Liver (tissue), 8 donors: ENCODE measurements at regions not wholly inside any gene's neighbourhood (a gene's known extent, or its start where the extent isn't known, plus 50 kb on each side); places are given as distances from the start of the nearest gene placed in this dataset.

Experiments used
- DNase-seq: peaks from one replicate; pipeline ENCODE4 v3.0.0-alpha.2; 2017; ENCODE audit warnings: low spot score
- H3K27ac ChIP-seq, 2 donors: one replicate each; pipeline ENCODE4 v1.7.0; 2013; ENCODE audit warnings: inconsistent platforms in 2 of 2, low read length in 2 of 2, control low read depth in 1 of 2, low read depth in 1 of 2, mild to moderate bottlenecking in 1 of 2
- H3K27me3 ChIP-seq, 4 donors: one replicate each; pipeline versions ENCODE4 v1.6.1 to v1.7.0; 2013; ENCODE audit warnings: low read length in 3 of 4, inconsistent platforms in 1 of 4, mild to moderate bottlenecking in 1 of 4, moderate library complexity in 1 of 4; ENCODE audit not compliant: control insufficient read depth in 4 of 4, insufficient read depth in 4 of 4
- H3K36me3 ChIP-seq, 4 donors: one replicate each; pipeline versions ENCODE4 v1.6.1 to v1.7.0; 2013; ENCODE audit warnings: low read length in 3 of 4, mild to moderate bottlenecking in 3 of 4, low read depth in 1 of 4, moderate library complexity in 1 of 4; ENCODE audit not compliant: control insufficient read depth in 4 of 4, insufficient read depth in 3 of 4
- H3K4me1 ChIP-seq, 4 donors: one replicate each; pipeline versions ENCODE4 v1.6.1 to v1.7.0; 2013; ENCODE audit warnings: low read length in 3 of 4, mild to moderate bottlenecking in 3 of 4, moderate library complexity in 1 of 4; ENCODE audit not compliant: control insufficient read depth in 4 of 4, insufficient read depth in 4 of 4
- H3K4me3 ChIP-seq, 3 donors: one replicate each; pipeline versions ENCODE4 v1.6.1 to v1.7.0; 2013; ENCODE audit warnings: low read length in 3 of 3, control low read depth in 1 of 3, low read depth in 1 of 3, mild to moderate bottlenecking in 1 of 3
- H3K9ac ChIP-seq, 2 donors: one replicate each; pipeline ENCODE4 v1.7.0; 2013; ENCODE audit warnings: low read length in 2 of 2, mild to moderate bottlenecking in 2 of 2, moderate library complexity in 2 of 2, control low read depth in 1 of 2, low read depth in 1 of 2
- H3K9me3 ChIP-seq, 4 donors: one replicate each; pipeline versions ENCODE4 v1.6.1 to v1.7.0; 2013; ENCODE audit warnings: low read length in 3 of 4; ENCODE audit not compliant: control insufficient read depth in 4 of 4
- ATF3 ChIP-seq: IDR thresholded peaks from 2 replicates; pipeline ENCODE4 v1.6.1; 2016; ENCODE audit warnings: antibody characterized with exemption
- CTCF ChIP-seq: fragments of 150-350 bp; IDR thresholded peaks from 2 replicates; pipeline ENCODE4 v1.5.1; 2017; ENCODE audit warnings: improper control_type of control experiment, low read depth, low read length; ENCODE audit not compliant: missing input control
- EGR1 ChIP-seq, 2 donors: IDR thresholded peaks; 2 replicates each; pipeline ENCODE4 v1.6.1; 2016 to 2018; ENCODE audit warnings: antibody characterized with exemption in 2 of 2, low read depth in 2 of 2
- FOXA1 ChIP-seq: IDR thresholded peaks from 2 replicates; pipeline ENCODE4 v1.6.1; 2016; ENCODE audit warnings: antibody characterized with exemption
- FOXA2 ChIP-seq: IDR thresholded peaks from 2 replicates; pipeline ENCODE4 v1.6.1; 2016; ENCODE audit warnings: antibody characterized with exemption
- GABPA ChIP-seq, 2 donors: IDR thresholded peaks in 1 of 2; conservative IDR thresholded peaks in 1 of 2; 2 replicates each; pipeline ENCODE4 v1.6.1; 2016; ENCODE audit warnings: antibody characterized with exemption in 2 of 2, mild to moderate bottlenecking in 1 of 2, moderate library complexity in 1 of 2
- HNF4A ChIP-seq, 2 donors: conservative IDR thresholded peaks; 2 replicates each; pipeline ENCODE4 v1.6.1; 2016; ENCODE audit warnings: antibody characterized with exemption in 2 of 2, mild to moderate bottlenecking in 2 of 2
- HNF4G ChIP-seq: IDR thresholded peaks from 2 replicates; pipeline ENCODE4 v1.6.1; 2016; ENCODE audit warnings: antibody characterized with exemption
- JUND ChIP-seq, 2 donors: IDR thresholded peaks; 2 replicates each; pipeline ENCODE4 v1.6.1; 2016; ENCODE audit warnings: antibody characterized with exemption in 2 of 2
- MAX ChIP-seq: IDR thresholded peaks from 2 replicates; pipeline ENCODE4 v1.6.1; 2016; ENCODE audit warnings: antibody characterized with exemption
- NR2F2 ChIP-seq: IDR thresholded peaks from 2 replicates; pipeline ENCODE4 v1.6.1; 2016; ENCODE audit warnings: antibody characterized with exemption
- RAD21 ChIP-seq, 2 donors: IDR thresholded peaks; 2 replicates each; pipeline ENCODE4 v1.6.1; 2016; ENCODE audit warnings: antibody characterized with exemption in 2 of 2, mild to moderate bottlenecking in 2 of 2
- REST ChIP-seq: IDR thresholded peaks from 2 replicates; pipeline ENCODE4 v1.6.1; 2016; ENCODE audit warnings: antibody characterized with exemption, mild to moderate bottlenecking
- RXRA ChIP-seq, 2 donors: IDR thresholded peaks; 2 replicates each; pipeline ENCODE4 v1.6.1; 2017 to 2018; ENCODE audit warnings: antibody characterized with exemption in 2 of 2, mild to moderate bottlenecking in 1 of 2
- SP1 ChIP-seq: IDR thresholded peaks from 2 replicates; pipeline ENCODE4 v1.6.1; 2018; ENCODE audit warnings: antibody characterized with exemption, mild to moderate bottlenecking
- TAF1 ChIP-seq: conservative IDR thresholded peaks from 2 replicates; pipeline ENCODE4 v1.6.1; 2016; ENCODE audit warnings: antibody characterized with exemption, mild to moderate bottlenecking
- YY1 ChIP-seq: IDR thresholded peaks from 2 replicates; pipeline ENCODE4 v1.6.1; 2016; ENCODE audit warnings: antibody characterized with exemption, mild to moderate bottlenecking
- ZBTB33 ChIP-seq: IDR thresholded peaks from 2 replicates; pipeline ENCODE4 v1.6.1; 2016; ENCODE audit warnings: antibody characterized with exemption
- WGBS: extraction: QIAGEN DNeasy Blood & Tissue Kit; methylation state at CpG from one replicate; pipeline ENCODE4 v1.1.7; 2013; 5-methylcytosine and 5-hydroxymethylcytosine counted together
- donor health status: healthy.
- donor health status: healthy.
- donor health status: healthy.
- donor health status: healthy.
- donor health status: healthy.

GRCh38 chr1:199071080-199071479, 432.2 kb downstream of the PTPRC start:
- H3K36me3 ChIP-seq, result no peaks in the 10 kb centered on the region
- WGBS, result 96% methylated on average over 2 of the region's 2 CpGs
- no peak overlapping the region for H3K4me3 ChIP-seq
- peaks cover 0 to 1% (median 0%) of the 10 kb centered on the region in 4 donors for H3K4me1 ChIP-seq
- no peak for DNase-seq
- no peak overlapping the region for H3K9ac ChIP-seq
- no peaks in the 10 kb centered on the region for H3K9me3 ChIP-seq
- TF ChIP-seq RXRA (IDR thresholded peaks at IDR 0.05) (no peak), SP1 (no peak), JUND (IDR thresholded peaks at IDR 0.05) (no peak), TAF1 (no peak), FOXA1 (no peak), YY1 (no peak), GABPA (IDR thresholded peaks at IDR 0.05 in 1 of 2, conservative IDR thresholded peaks at IDR 0.05 in 1 of 2) (no peak), REST (no peak), NR2F2 (no peak), CTCF (no peak), ATF3 (no peak)
- H3K27me3 ChIP-seq, result no peaks in the 10 kb centered on the region
- no peak overlapping the region for H3K27ac ChIP-seq

GRCh38 chr1:199073166-199073565, 434.3 kb downstream of the PTPRC start:
- Histone ChIP-seq H3K9me3 (no peaks in the 10 kb centered on the region), H3K4me3 (no peak overlapping the region), H3K36me3 (no peaks in the 10 kb centered on the region), H3K27ac (no peak overlapping the region), H3K4me1 (peaks cover 0 to 1% (median 0%) of the 10 kb centered on the region in 4 donors), H3K27me3 (no peaks in the 10 kb centered on the region), H3K9ac (no peak overlapping the region)
- no peak for TF ChIP-seq EGR1 (IDR thresholded peaks at IDR 0.05; ENCODE audit: low read depth in 2 of 2)
- no peak for TF ChIP-seq RAD21 (IDR thresholded peaks at IDR 0.05)
- no peak for TF ChIP-seq ATF3
- no peak for TF ChIP-seq TAF1
- TF ChIP-seq FOXA2, result no peak
- TF ChIP-seq CTCF, result no peak
- no peak for TF ChIP-seq FOXA1
- no peak for TF ChIP-seq NR2F2
- TF ChIP-seq GABPA (IDR thresholded peaks at IDR 0.05 in 1 of 2, conservative IDR thresholded peaks at IDR 0.05 in 1 of 2), result no peak
- no peak for TF ChIP-seq MAX
- TF ChIP-seq JUND (IDR thresholded peaks at IDR 0.05), result no peak
- TF ChIP-seq RXRA (IDR thresholded peaks at IDR 0.05), result no peak
- no peak for TF ChIP-seq REST
- no peak for TF ChIP-seq ZBTB33
- TF ChIP-seq SP1, result no peak
- TF ChIP-seq HNF4G, result no peak
- TF ChIP-seq HNF4A (conservative IDR thresholded peaks at IDR 0.05), result no peak
- TF ChIP-seq YY1, result no peak
- no peak for DNase-seq
- WGBS, result 70% methylated on average over 1 of the region's 1 CpG
